Lower leg skin (tissue), 3 donors: ENCODE measurements at regions not wholly inside any gene's neighbourhood (a gene's known extent, or its start where the extent isn't known, plus 50 kb on each side); places are given as distances from the start of the nearest gene placed in this dataset.

Experiments
- POLR2A ChIP-seq, 2 donors: fragments of 450-650 bp; IDR thresholded peaks; one replicate each; pipeline ENCODE4 v1.6.1; 2016 to 2017; ENCODE audit warnings: antibody characterized with exemption in 2 of 2, mild to moderate bottlenecking in 1 of 2, moderate library complexity in 1 of 2
- TF ChIP-seq, protein P1 (sequence below), 3 donors: fragments of 450-650 bp; IDR thresholded peaks; one replicate each; pipeline ENCODE4 v1.5.1; 2016; ENCODE audit warnings: antibody characterized with exemption in 3 of 3, mild to moderate bottlenecking in 3 of 3, moderate library complexity in 2 of 3

DNA sequence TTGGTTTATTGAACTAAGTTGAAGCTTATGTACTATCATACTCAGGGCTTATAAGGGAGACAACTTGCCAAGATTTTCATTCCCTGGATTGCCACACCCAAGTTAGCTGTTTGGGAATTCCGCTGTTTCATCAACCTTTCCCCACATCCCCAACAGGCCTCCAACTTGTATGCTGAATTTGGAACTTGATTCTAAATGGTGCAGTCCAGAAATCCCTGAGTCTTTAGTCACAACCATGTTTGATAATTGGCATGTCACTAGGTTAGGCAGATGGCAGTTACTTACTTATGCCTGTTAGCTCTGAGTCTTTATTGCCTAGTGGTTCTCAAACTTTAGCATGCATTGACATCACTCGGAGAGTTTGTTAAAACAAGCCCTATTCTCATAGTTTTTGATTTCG lies 135.4 kb upstream of the PRPS1L1 start:
- TF ChIP-seq, protein P1, sequence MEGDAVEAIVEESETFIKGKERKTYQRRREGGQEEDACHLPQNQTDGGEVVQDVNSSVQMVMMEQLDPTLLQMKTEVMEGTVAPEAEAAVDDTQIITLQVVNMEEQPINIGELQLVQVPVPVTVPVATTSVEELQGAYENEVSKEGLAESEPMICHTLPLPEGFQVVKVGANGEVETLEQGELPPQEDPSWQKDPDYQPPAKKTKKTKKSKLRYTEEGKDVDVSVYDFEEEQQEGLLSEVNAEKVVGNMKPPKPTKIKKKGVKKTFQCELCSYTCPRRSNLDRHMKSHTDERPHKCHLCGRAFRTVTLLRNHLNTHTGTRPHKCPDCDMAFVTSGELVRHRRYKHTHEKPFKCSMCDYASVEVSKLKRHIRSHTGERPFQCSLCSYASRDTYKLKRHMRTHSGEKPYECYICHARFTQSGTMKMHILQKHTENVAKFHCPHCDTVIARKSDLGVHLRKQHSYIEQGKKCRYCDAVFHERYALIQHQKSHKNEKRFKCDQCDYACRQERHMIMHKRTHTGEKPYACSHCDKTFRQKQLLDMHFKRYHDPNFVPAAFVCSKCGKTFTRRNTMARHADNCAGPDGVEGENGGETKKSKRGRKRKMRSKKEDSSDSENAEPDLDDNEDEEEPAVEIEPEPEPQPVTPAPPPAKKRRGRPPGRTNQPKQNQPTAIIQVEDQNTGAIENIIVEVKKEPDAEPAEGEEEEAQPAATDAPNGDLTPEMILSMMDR (IDR thresholded peaks at IDR 0.05), result no peak
- no peak for TF ChIP-seq POLR2A (IDR thresholded peaks at IDR 0.05)
